ENCODE measurements at regions not wholly inside any gene's neighbourhood (a gene's known extent, or its start where the extent isn't known, plus 50 kb on each side); places are given as distances from the start of the nearest gene placed in this dataset.

GRCh38 chr13:106139377-106139776, 396.1 kb downstream of the EFNB2 start:
- intact Hi-C loops (cut with DNase I): no loop called here
- Histone ChIP-seq H3K27ac (no peak overlapping the region), H3K36me3 (replicated peaks in 1 of 2) (no peaks in the 10 kb centered on the region), H3K27me3 (no peaks in the 10 kb centered on the region), H3K4me1 (replicated peaks in 1 of 2) (no peaks in the 10 kb centered on the region), H3K4me3 (no peak overlapping the region), H3K9me3 (replicated peaks in 1 of 3) (no peaks in the 10 kb centered on the region)
- no peak for DNase-seq
- 52 to 60% (median 56%) methylated on average over 4 of the region's 4 CpGs for WGBS, 4 donors
- TF ChIP-seq POLR2A (IDR thresholded peaks at IDR 0.05): no peak
- no peak for TF ChIP-seq CTCF (IDR thresholded peaks at IDR 0.05)

GRCh38 chr13:106138620-106139019, 396.8 kb downstream of the EFNB2 start:
- intact Hi-C loops (cut with DNase I): no loop called here
- DNase-seq: no peak
- H3K27ac ChIP-seq: no peak overlapping the region
- TF ChIP-seq POLR2A (IDR thresholded peaks at IDR 0.05) (no peak), CTCF (IDR thresholded peaks at IDR 0.05) (no peak)
- no peaks in the 10 kb centered on the region for H3K27me3 ChIP-seq
- no peaks in the 10 kb centered on the region for H3K4me1 ChIP-seq (replicated peaks in 1 of 2)
- no peaks in the 10 kb centered on the region for H3K9me3 ChIP-seq (replicated peaks in 1 of 3)
- H3K36me3 ChIP-seq (replicated peaks in 1 of 2): no peaks in the 10 kb centered on the region
- no peak overlapping the region for H3K4me3 ChIP-seq

- H3K27ac ChIP-seq: no peak overlapping the region
- DNase-seq: no peak
- TF ChIP-seq CTCF (IDR thresholded peaks at IDR 0.05): no peak
- TF ChIP-seq POLR2A (IDR thresholded peaks at IDR 0.05): no peak
- intact Hi-C loops (cut with DNase I): no loop called here
- H3K4me3 ChIP-seq: no peak overlapping the region
- WGBS, 4 donors: 54 to 67% (median 59%) methylated on average over 2 of the region's 2 CpGs
- H3K9me3 ChIP-seq (replicated peaks in 1 of 3): no peaks in the 10 kb centered on the region
- no peaks in the 10 kb centered on the region for H3K36me3 ChIP-seq (replicated peaks in 1 of 2)
- H3K27me3 ChIP-seq: no peaks in the 10 kb centered on the region
- no peaks in the 10 kb centered on the region for H3K4me1 ChIP-seq (replicated peaks in 1 of 2)
Measured at GRCh38 chr13:106133025-106133424, 402.4 kb downstream of the EFNB2 start.

- H3K36me3 ChIP-seq (replicated peaks in 1 of 2): no peaks in the 10 kb centered on the region
- no peaks in the 10 kb centered on the region for H3K9me3 ChIP-seq (replicated peaks in 1 of 3)
- TF ChIP-seq POLR2A (IDR thresholded peaks at IDR 0.05): no peak
- no peak for TF ChIP-seq CTCF (IDR thresholded peaks at IDR 0.05)
- H3K27ac ChIP-seq: no peak overlapping the region
- intact Hi-C loops (cut with DNase I): no loop called here
- no peak overlapping the region for H3K4me3 ChIP-seq
- no peaks in the 10 kb centered on the region for H3K4me1 ChIP-seq (replicated peaks in 1 of 2)
- DNase-seq: no peak
- 74 to 82% (median 81%) methylated on average over 1 of the region's 1 CpG for WGBS, 4 donors
- no peaks in the 10 kb centered on the region for H3K27me3 ChIP-seq
Measured at GRCh38 chr13:106132216-106132615, 403.2 kb downstream of the EFNB2 start.
